ENCODE measurements at regions not wholly inside any gene's neighbourhood (a gene's known extent, or its start where the extent isn't known, plus 50 kb on each side); places are given as distances from the start of the nearest gene placed in this dataset.

DNA sequence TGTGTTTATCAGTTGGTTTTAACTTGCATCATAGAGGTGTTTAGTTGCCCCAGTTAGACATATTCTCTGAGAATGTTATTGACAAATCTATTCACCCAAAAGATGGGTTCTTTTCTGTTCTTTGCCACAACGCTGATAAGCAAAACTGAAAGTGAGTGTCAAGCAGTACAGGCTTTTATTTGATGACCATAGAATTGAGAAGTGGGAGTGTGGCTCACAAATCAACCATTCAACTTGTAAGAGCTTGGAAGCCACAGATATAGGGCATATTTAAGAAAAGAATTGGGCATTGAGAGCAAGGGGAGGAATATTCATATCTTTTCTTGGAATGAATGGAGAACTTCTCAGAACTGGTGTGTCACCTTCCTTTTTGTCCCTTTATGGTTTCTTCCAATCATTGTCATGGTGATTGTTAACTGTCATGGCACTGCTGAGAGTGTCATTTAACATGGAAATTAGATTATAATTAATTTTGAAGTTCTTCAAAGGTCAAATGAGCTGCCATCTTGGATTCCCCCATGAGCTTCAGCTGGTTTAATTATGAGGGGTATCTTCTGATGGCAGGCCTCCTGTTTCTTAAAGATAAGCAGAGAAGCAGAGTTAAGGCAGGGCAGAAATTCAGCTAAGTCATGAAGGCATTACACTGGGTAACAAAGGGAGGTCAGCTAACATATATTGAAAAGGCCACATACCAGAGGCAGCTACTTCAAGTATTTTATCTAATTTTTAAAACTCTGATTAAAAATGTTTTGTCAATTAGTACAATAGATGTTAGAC is 254.0 kb upstream of the HTR1E start:
- TF ChIP-seq, protein P1, sequence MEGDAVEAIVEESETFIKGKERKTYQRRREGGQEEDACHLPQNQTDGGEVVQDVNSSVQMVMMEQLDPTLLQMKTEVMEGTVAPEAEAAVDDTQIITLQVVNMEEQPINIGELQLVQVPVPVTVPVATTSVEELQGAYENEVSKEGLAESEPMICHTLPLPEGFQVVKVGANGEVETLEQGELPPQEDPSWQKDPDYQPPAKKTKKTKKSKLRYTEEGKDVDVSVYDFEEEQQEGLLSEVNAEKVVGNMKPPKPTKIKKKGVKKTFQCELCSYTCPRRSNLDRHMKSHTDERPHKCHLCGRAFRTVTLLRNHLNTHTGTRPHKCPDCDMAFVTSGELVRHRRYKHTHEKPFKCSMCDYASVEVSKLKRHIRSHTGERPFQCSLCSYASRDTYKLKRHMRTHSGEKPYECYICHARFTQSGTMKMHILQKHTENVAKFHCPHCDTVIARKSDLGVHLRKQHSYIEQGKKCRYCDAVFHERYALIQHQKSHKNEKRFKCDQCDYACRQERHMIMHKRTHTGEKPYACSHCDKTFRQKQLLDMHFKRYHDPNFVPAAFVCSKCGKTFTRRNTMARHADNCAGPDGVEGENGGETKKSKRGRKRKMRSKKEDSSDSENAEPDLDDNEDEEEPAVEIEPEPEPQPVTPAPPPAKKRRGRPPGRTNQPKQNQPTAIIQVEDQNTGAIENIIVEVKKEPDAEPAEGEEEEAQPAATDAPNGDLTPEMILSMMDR (IDR thresholded peaks at IDR 0.05) = no peak
- no peak for TF ChIP-seq EZH2 (IDR thresholded peaks at IDR 0.05; ENCODE audit: borderline replicate concordance, insufficient read depth, low read depth, low read length, poor library complexity, severe bottlenecking)
